ENCODE measurements at regions not wholly inside any gene's neighbourhood (a gene's known extent, or its start where the extent isn't known, plus 50 kb on each side); places are given as distances from the start of the nearest gene placed in this dataset.
"Not testable (repeated sequence)": the region's sequence is repeated elsewhere in the genome, so short reads cannot be mapped to it uniquely, and the experiment has no call there.

DNA sequence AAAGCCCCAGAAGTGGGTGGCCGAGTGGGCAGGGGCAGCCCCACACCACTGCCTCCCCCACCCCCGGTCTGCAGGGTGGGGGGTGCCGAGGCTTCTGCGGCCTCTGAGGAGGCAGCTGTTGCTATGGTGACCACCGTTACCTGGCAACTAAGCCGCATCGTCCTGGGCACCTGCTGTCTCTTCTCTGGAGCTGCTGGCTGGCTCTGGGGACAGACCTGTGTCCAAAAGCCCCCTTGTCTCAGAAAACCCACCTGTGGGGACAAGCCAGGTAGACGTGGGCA, 79.9 kb upstream of the PRR5 start:
- Histone ChIP-seq H3K4me3 (no peak overlapping the region), H3K4me1 (ENCODE audit: low read depth) (no peaks in the 10 kb centered on the region), H3K9me3 (no peaks in the 10 kb centered on the region), H3K36me3 (ENCODE audit: low read depth) (no peaks in the 10 kb centered on the region)
- intact Hi-C loops (cut with DNase I, micrococcal nuclease), result loop anchor here (10.0 kb wide), 2 partner anchors 537 to 627 kb away; no protein-coding TSS in a partner anchor
- no peak for DNase-seq
- TF ChIP-seq, protein P1, sequence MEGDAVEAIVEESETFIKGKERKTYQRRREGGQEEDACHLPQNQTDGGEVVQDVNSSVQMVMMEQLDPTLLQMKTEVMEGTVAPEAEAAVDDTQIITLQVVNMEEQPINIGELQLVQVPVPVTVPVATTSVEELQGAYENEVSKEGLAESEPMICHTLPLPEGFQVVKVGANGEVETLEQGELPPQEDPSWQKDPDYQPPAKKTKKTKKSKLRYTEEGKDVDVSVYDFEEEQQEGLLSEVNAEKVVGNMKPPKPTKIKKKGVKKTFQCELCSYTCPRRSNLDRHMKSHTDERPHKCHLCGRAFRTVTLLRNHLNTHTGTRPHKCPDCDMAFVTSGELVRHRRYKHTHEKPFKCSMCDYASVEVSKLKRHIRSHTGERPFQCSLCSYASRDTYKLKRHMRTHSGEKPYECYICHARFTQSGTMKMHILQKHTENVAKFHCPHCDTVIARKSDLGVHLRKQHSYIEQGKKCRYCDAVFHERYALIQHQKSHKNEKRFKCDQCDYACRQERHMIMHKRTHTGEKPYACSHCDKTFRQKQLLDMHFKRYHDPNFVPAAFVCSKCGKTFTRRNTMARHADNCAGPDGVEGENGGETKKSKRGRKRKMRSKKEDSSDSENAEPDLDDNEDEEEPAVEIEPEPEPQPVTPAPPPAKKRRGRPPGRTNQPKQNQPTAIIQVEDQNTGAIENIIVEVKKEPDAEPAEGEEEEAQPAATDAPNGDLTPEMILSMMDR (IDR thresholded peaks at IDR 0.05), result no peak
- no peak for ATAC-seq

DNA sequence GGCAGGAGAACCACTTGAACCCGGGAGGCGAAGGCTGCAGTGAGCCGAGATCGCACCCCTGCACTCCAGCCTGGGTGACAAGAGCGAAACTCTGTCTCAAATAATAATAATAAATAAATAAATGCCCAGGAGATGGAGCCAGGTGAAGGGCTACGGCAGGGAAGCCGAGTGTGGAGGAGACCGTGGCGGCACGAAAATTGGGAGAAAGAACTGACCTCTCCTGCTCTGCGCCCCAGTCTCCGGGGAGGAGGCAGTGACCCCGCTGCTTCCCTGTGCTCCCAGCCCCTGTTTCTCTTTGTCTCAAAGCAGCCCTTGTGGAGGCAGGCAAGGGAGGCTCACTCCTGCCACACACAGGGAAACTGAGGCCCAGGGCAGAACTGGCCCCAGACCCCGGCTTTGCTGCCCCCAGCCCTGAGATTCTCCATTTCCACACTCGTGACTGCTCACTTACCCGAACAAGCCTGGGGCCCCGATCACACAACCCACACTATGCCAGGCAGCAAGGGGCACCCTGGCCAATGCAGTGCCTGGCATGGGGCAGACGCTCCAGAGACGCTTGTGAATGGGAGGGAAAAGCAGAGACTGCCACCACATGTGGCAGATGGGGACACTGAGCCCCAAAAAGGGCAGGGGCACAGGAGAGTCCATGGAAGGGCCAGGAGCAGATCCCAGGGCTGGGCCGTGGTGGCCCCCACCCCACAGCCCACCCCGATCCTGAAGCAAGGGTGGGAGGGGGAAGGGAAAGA, 80.4 kb upstream of the PRR5 start:
- no peak for DNase-seq
- ATAC-seq, result no peak
- Histone ChIP-seq H3K9me3 (no peaks in the 10 kb centered on the region), H3K4me1 (ENCODE audit: low read depth) (no peaks in the 10 kb centered on the region), H3K36me3 (ENCODE audit: low read depth) (no peaks in the 10 kb centered on the region), H3K4me3 (no peak overlapping the region)
- intact Hi-C loops (cut with DNase I, micrococcal nuclease), result loop anchor here (10.0 kb wide), 2 partner anchors 537 to 627 kb away; no protein-coding TSS in a partner anchor
- TF ChIP-seq, protein P1 (IDR thresholded peaks at IDR 0.05), result no peak

DNA sequence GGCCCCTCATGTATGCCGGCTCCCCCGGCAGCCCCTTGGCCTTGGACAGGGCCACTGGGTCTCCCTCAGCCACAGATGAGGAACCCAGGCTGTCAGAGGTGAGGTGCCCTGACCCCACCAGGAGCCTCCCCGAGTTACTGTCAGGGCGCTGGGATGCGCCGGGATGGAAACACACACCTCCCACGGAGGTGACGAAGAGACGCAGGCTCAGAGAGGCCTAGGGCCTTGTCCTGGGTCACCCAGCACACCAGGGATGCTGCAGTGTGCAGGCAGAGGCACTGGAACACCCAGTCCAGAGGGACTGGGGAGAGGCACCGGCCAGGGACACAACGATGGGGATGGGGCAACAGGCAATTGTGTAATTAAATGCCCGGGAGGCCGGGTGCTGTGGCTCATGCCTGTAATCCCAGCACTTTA, 81.2 kb upstream of the PRR5 start:
- Histone ChIP-seq H3K36me3 (ENCODE audit: low read depth) (no peaks in the 10 kb centered on the region), H3K9me3 (no peaks in the 10 kb centered on the region), H3K4me3 (no peak overlapping the region), H3K4me1 (ENCODE audit: low read depth) (no peaks in the 10 kb centered on the region)
- intact Hi-C loops (cut with DNase I, micrococcal nuclease), result loop anchor here (10.0 kb wide), 2 partner anchors 536 to 626 kb away; no protein-coding TSS in a partner anchor
- TF ChIP-seq, protein P1 (IDR thresholded peaks at IDR 0.05), result no peak
- DNase-seq (no peak), ATAC-seq (no peak)

DNA sequence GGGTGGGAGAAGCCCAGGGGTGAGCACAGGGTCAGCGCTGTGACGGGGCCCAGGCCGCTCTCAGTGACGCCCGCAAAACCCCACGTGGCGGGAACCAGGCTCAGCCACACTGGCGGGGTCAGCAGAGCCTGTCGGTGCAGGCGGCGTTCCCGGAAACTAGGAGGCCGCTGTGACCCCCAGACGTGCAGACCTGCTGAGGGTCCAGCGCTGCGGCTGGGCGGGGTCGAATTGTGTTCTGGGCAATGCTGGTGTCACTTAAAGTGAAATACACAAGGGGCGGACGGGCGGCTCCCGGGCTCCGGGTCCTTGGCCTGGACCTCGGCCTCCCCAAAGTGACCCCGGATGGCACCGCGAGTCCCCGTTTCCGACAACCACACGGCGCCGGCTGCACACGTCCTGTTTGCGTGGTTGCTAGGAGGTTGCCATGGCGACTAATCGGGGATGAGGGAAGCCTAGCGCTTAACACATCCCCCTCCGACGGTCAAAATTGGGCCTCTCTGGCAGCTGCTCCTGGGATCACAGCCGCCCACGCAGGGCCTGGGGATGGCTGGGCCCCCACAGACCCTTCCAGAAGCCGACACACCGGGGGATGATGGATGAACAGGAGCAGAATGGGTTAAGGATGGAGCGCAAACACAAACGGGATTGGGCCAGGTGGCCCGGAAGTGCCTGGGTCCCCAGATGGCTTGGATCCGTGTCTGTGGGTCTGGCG, 81.7 kb upstream of the PRR5 start:
- Histone ChIP-seq H3K36me3 (ENCODE audit: low read depth) (no peaks in the 10 kb centered on the region), H3K9me3 (no peaks in the 10 kb centered on the region), H3K4me1 (ENCODE audit: low read depth) (no peaks in the 10 kb centered on the region), H3K4me3 (no peak overlapping the region)
- peak; percentile 65 to 81 (median 69) for DNase-seq
- TF ChIP-seq, protein P1 (IDR thresholded peaks at IDR 0.05), result no peak
- intact Hi-C loops (cut with DNase I, micrococcal nuclease), result loop anchor here (10.0 kb wide), 2 partner anchors 535 to 625 kb away; no protein-coding TSS in a partner anchor
- ATAC-seq, result peak; percentile 70

DNA sequence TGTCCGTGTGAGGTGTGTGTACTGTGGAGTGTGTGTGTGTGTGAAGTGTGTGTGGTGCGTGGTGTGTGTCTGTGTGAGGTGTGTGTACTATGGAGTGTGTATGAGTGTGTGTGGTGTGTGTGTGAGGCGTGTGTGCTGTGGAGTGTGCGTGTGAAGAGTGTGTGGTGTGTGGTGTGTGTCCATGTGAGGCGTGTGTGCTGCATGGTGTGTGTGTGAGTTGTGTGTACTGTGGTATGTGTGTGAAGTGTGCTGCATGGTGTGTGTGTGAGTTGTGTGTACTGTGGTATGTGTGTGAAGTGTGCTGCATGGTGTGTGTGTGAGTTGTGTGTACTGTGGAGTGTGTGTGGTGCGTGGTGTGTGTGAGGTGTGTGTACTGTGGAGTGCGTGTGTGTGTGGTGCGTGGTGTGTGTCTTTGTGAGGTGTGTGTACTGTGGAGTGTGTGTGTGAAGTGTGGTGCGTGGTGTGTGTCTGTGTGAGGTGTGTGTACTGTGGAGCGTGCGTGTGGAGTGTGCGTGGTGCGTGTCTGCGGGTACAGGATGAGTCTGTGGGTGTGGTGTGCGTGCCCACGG, 82.4 kb upstream of the PRR5 start:
- H3K36me3 ChIP-seq (ENCODE audit: low read depth); H3K4me3 ChIP-seq; ATAC-seq; DNase-seq; H3K4me1 ChIP-seq (ENCODE audit: low read depth); H3K9me3 ChIP-seq: not testable (repeated sequence)
- intact Hi-C loops (cut with DNase I, micrococcal nuclease), result loop anchor here (10.0 kb wide), 2 partner anchors 535 to 625 kb away; no protein-coding TSS in a partner anchor

DNA sequence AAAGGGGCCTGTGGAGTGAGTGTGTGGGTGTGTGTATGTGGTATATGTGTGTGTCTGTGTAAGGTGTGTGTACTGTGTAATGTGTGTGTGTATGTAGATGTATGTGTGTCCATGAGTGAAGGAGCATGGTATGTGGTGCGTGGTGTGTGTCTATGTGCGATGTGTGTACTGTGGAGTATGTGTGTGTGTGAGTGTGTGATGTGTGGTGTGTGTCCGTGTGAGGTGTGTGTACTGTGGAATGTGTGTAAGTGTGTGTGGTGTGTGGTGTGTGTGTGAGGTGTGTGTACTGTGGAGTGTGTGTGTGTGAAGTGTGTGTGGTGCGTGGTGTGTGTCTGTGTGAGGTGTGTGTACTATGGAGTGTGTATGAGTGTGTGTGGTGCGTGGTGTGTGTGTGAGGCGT, 83.1 kb upstream of the PRR5 start:
- H3K9me3 ChIP-seq; intact Hi-C loops (cut with DNase I, micrococcal nuclease); H3K36me3 ChIP-seq (ENCODE audit: low read depth); H3K4me1 ChIP-seq (ENCODE audit: low read depth); DNase-seq; ATAC-seq; H3K4me3 ChIP-seq: not testable (repeated sequence)
